HEK293 (cell line): ENCODE measurements at regions not wholly inside any gene's neighbourhood (a gene's known extent, or its start where the extent isn't known, plus 50 kb on each side); places are given as distances from the start of the nearest gene placed in this dataset.

Experiments used
- CTCF ChIA-PET: fragments of 350-600 bp; formaldehyde crosslinking; extraction: SDS; loops from one replicate; lab custom pipeline; 2021; ENCODE audit warnings: antibody characterized with exemption; lab: Yijun Ruan, JAX
- POLR2A ChIA-PET: fragments of 300-600 bp; formaldehyde crosslinking; extraction: SDS; loops from one replicate; lab custom pipeline; 2020; ENCODE audit warnings: antibody characterized with exemption, inconsistent platforms; lab: Yijun Ruan, JAX
- H3K27ac ChIP-seq: fragments of 200-500 bp; sonication (Bioruptor generic); 2 replicates; pipeline ENCODE4 v1.5.1; 2014; ENCODE audit warnings: low read depth, low read length, control low read depth, inconsistent platforms; ENCODE audit errors: extremely low read depth
- H3K36me3 ChIP-seq, 2 experiments: fragments of 200-500 bp in 1 of 2; sonication (Bioruptor generic) in 1 of 2; 1 replicate in 1 of 2; 2 replicates in 1 of 2; pipeline ENCODE4 v1.5.1; 2014 to 2017; ENCODE audit warnings: inconsistent platforms in 2 of 2, low read length in 2 of 2; ENCODE audit not compliant: control insufficient read depth in 2 of 2, insufficient read depth in 1 of 2
- H3K4me1 ChIP-seq: fragments of 200-500 bp; sonication (Bioruptor generic); 2 replicates; pipeline ENCODE4 v1.5.1; 2014; ENCODE audit warnings: mild to moderate bottlenecking, low read length, inconsistent platforms; ENCODE audit not compliant: control insufficient read depth, insufficient read depth
- H3K4me3 ChIP-seq: 2 replicates; pipeline ENCODE4 v1.5.1; 2011; ENCODE audit warnings: low read depth, mild to moderate bottlenecking, control low read depth, low read length, moderate library complexity
- H3K9me3 ChIP-seq: fragments of 200-500 bp; sonication (Bioruptor generic); 2 replicates; pipeline ENCODE4 v1.5.1; 2014; ENCODE audit warnings: low read depth, low read length, inconsistent platforms; ENCODE audit not compliant: control insufficient read depth, insufficient read depth
- ATF2 ChIP-seq: fragments of 450-650 bp; formaldehyde crosslinking; IDR thresholded peaks from 2 replicates; pipeline ENCODE4 v1.5.1; 2016; ENCODE audit warnings: missing biosample characterization, missing genetic modification characterization, low read depth
- GFI1B ChIP-seq: fragments of 450-650 bp; formaldehyde crosslinking; IDR thresholded peaks from 2 replicates; pipeline ENCODE4 v1.5.1; 2016; ENCODE audit warnings: missing biosample characterization, missing genetic modification characterization
- GLIS1 ChIP-seq: fragments of 450-650 bp; formaldehyde crosslinking; IDR thresholded peaks from 2 replicates; pipeline ENCODE4 v1.5.1; 2016; ENCODE audit warnings: missing biosample characterization, missing genetic modification characterization
- PATZ1 ChIP-seq: fragments of 450-650 bp; formaldehyde crosslinking; IDR thresholded peaks from 2 replicates; pipeline ENCODE4 v1.5.1; 2016; ENCODE audit warnings: missing biosample characterization, missing genetic modification characterization
- PRDM4 ChIP-seq: fragments of 450-650 bp; formaldehyde crosslinking; IDR thresholded peaks from 2 replicates; pipeline ENCODE4 v1.5.1; 2017; ENCODE audit warnings: missing biosample characterization, missing genetic modification characterization
- TCF7L2 ChIP-seq: IDR thresholded peaks from 2 replicates; pipeline ENCODE4 v1.6.1; 2011; ENCODE audit warnings: low read depth, mild to moderate bottlenecking, inconsistent platforms, low read length, moderate library complexity, borderline replicate concordance
- ZFP3 ChIP-seq: fragments of 450-650 bp; formaldehyde crosslinking; IDR thresholded peaks from 2 replicates; pipeline ENCODE4 v1.5.1; 2016; ENCODE audit warnings: low read depth, missing biosample characterization, missing genetic modification characterization
- ZNF148 ChIP-seq: fragments of 450-650 bp; formaldehyde crosslinking; IDR thresholded peaks from 2 replicates; pipeline ENCODE4 v1.5.0; 2017; ENCODE audit warnings: missing biosample characterization, missing genetic modification characterization, borderline replicate concordance
- ZNF157 ChIP-seq: fragments of 450-650 bp; formaldehyde crosslinking; IDR thresholded peaks from 2 replicates; pipeline ENCODE4 v1.5.1; 2016; ENCODE audit warnings: missing biosample characterization, missing genetic modification characterization
- ZNF398 ChIP-seq: fragments of 450-650 bp; formaldehyde crosslinking; IDR thresholded peaks from 2 replicates; pipeline ENCODE4 v1.5.1; 2017; ENCODE audit warnings: missing biosample characterization, missing genetic modification characterization
- ZNF404 ChIP-seq: fragments of 450-650 bp; formaldehyde crosslinking; IDR thresholded peaks from 2 replicates; pipeline ENCODE4 v1.5.1; 2017; ENCODE audit warnings: missing biosample characterization, missing genetic modification characterization
- ZNF600 ChIP-seq: fragments of 450-650 bp; formaldehyde crosslinking; IDR thresholded peaks from 2 replicates; pipeline ENCODE4 v1.5.1; 2016; ENCODE audit warnings: missing biosample characterization, missing genetic modification characterization
- ZNF747 ChIP-seq: fragments of 450-650 bp; formaldehyde crosslinking; IDR thresholded peaks from 2 replicates; pipeline ENCODE4 v1.5.1; 2016; ENCODE audit warnings: missing biosample characterization, missing genetic modification characterization
- ZNF843 ChIP-seq: fragments of 450-650 bp; formaldehyde crosslinking; IDR thresholded peaks from 2 replicates; pipeline ENCODE4 v1.5.1; 2016; ENCODE audit warnings: missing biosample characterization, missing genetic modification characterization

- no peaks in the 10 kb centered on the region for H3K36me3 ChIP-seq
- H3K27ac ChIP-seq, result no peak overlapping the region
- no peaks in the 10 kb centered on the region for H3K9me3 ChIP-seq
- CTCF ChIA-PET, result interaction anchor here (0.6 kb wide), 2 partner anchors 10 to 645 kb away, joined by 3 to 6 read pairs; no protein-coding TSS in a partner anchor
- H3K4me1 ChIP-seq, result no peaks in the 10 kb centered on the region
- TF ChIP-seq ZNF747 (tag by site-specific recombination), result no peak
- POLR2A ChIA-PET, result no interaction called here
- no peak overlapping the region for H3K4me3 ChIP-seq
Measured at GRCh38 chr10:57818522-57818921, 449.2 kb downstream of the IPMK start.

GRCh38 chr10:57817741-57818140, 450.0 kb downstream of the IPMK start:
- no peaks in the 10 kb centered on the region for H3K36me3 ChIP-seq
- ChIA-PET CTCF (interaction anchor here (0.6 kb wide), 1 partner anchor 11 kb away, joined by 3 read pairs; no protein-coding TSS in a partner anchor), POLR2A (no interaction called here)
- H3K27ac ChIP-seq, result no peak overlapping the region
- H3K4me3 ChIP-seq, result no peak overlapping the region
- H3K4me1 ChIP-seq, result no peaks in the 10 kb centered on the region
- H3K9me3 ChIP-seq, result no peaks in the 10 kb centered on the region
- no peak for TF ChIP-seq ZFP3 (tag by site-specific recombination)

GRCh38 chr10:57815949-57816348, 451.7 kb downstream of the IPMK start:
- H3K27ac ChIP-seq, result no peak overlapping the region
- no peaks in the 10 kb centered on the region for H3K36me3 ChIP-seq
- H3K4me3 ChIP-seq, result no peak overlapping the region
- CTCF ChIA-PET, result no interaction called here
- no peak for TF ChIP-seq GLIS1 (tag by site-specific recombination)
- TF ChIP-seq PATZ1 (tag by site-specific recombination), result no peak
- TF ChIP-seq ZNF157 (tag by site-specific recombination), result no peak
- TF ChIP-seq TCF7L2, result no peak
- no peak for TF ChIP-seq ZNF148 (tag by site-specific recombination)
- TF ChIP-seq ZNF843 (tag by site-specific recombination), result no peak
- TF ChIP-seq, all 188 proteins: peak for 0
- Histone ChIP-seq H3K4me1 (no peaks in the 10 kb centered on the region), H3K9me3 (no peaks in the 10 kb centered on the region)
- POLR2A ChIA-PET, result no interaction called here

- Histone ChIP-seq H3K4me1 (no peaks in the 10 kb centered on the region), H3K36me3 (no peaks in the 10 kb centered on the region), H3K27ac (no peak overlapping the region), H3K9me3 (no peaks in the 10 kb centered on the region), H3K4me3 (no peak overlapping the region)
- CTCF ChIA-PET, result interaction anchor here (0.7 kb wide), 1 partner anchor 1937 kb away, joined by 5 read pairs; no protein-coding TSS in a partner anchor
- POLR2A ChIA-PET, result no interaction called here
- TF ChIP-seq GFI1B (tag by site-specific recombination) (no peak), PRDM4 (tag by site-specific recombination) (no peak), ZNF404 (tag by site-specific recombination) (no peak), ZNF398 (tag by site-specific recombination) (no peak), ATF2 (tag by site-specific recombination) (no peak), ZNF600 (tag by site-specific recombination) (no peak)
Measured at GRCh38 chr10:57809961-57810360, 457.7 kb downstream of the IPMK start.
